SK-N-SH treated with all-trans-retinoic acid at 6 μM for 48 hours (cell line): ENCODE measurements at regions not wholly inside any gene's neighbourhood (a gene's known extent, or its start where the extent isn't known, plus 50 kb on each side); places are given as distances from the start of the nearest gene placed in this dataset.

Experiments
- ATAC-seq: fragments of 200-7000 bp; cut with Tn5 transposase; 3 replicates; pipeline ENCODE4 v1.9.1; 2020; ENCODE audit warnings: mild to moderate bottlenecking, moderate library complexity
- ARNTL ChIP-seq: fragments of 450-650 bp; formaldehyde crosslinking; IDR thresholded peaks from 2 replicates; pipeline ENCODE4 v1.5.0; 2020; ENCODE audit warnings: low read depth, mild to moderate bottlenecking, moderate library complexity, borderline replicate concordance
- CREB5 ChIP-seq: fragments of 250-450 bp; sonication (Bioruptor Pico); IDR thresholded peaks from 2 replicates; pipeline ENCODE4 v1.5.1; 2020; ENCODE audit warnings: low read depth, mild to moderate bottlenecking, moderate library complexity
- CSDC2 ChIP-seq: fragments of 250-450 bp; sonication (Bioruptor Pico); IDR thresholded peaks from 2 replicates; pipeline ENCODE4 v1.5.0; 2020; ENCODE audit warnings: mild to moderate bottlenecking, moderate library complexity
- ESRRG ChIP-seq: fragments of 250-450 bp; sonication (Bioruptor Pico); IDR thresholded peaks from 2 replicates; pipeline ENCODE4 v1.6.1; 2021; ENCODE audit warnings: mild to moderate bottlenecking
- GLIS3 ChIP-seq: fragments of 250-450 bp; sonication (Bioruptor Pico); IDR thresholded peaks from 2 replicates; pipeline ENCODE4 v1.5.0; 2020; ENCODE audit warnings: mild to moderate bottlenecking, moderate library complexity
- ISL1 ChIP-seq: fragments of 250-450 bp; sonication (Bioruptor Pico); IDR thresholded peaks from 2 replicates; pipeline ENCODE4 v2.1.2; 2022; ENCODE audit warnings: mild to moderate bottlenecking, moderate library complexity
- OSR1 ChIP-seq: fragments of 250-450 bp; sonication (Bioruptor Pico); IDR thresholded peaks from 2 replicates; pipeline ENCODE4 v1.8.0; 2022; ENCODE audit warnings: moderate library complexity, mild to moderate bottlenecking, inconsistent platforms
- PPARA ChIP-seq: fragments of 250-450 bp; sonication (Bioruptor Pico); IDR thresholded peaks from 2 replicates; pipeline ENCODE4 v1.5.0; 2020; ENCODE audit warnings: mild to moderate bottlenecking, borderline replicate concordance
- RARB ChIP-seq: fragments of 250-450 bp; sonication (Bioruptor Pico); IDR thresholded peaks from 2 replicates; pipeline ENCODE4 v1.8.0; 2021; ENCODE audit warnings: mild to moderate bottlenecking, moderate library complexity
- SNAI2 ChIP-seq: fragments of 250-450 bp; sonication (Bioruptor Pico); IDR thresholded peaks from 2 replicates; pipeline ENCODE4 v1.5.0; 2020; ENCODE audit warnings: mild to moderate bottlenecking, moderate library complexity
- TCF4 ChIP-seq: fragments of 250-450 bp; sonication (Bioruptor Pico); IDR thresholded peaks from 2 replicates; pipeline ENCODE4 v1.8.0; 2021; ENCODE audit warnings: mild to moderate bottlenecking, moderate library complexity, borderline replicate concordance
- TOX ChIP-seq: fragments of 250-450 bp; sonication (Bioruptor Pico); IDR thresholded peaks from 2 replicates; pipeline ENCODE4 v1.8.0; 2021; ENCODE audit warnings: mild to moderate bottlenecking, moderate library complexity, borderline replicate concordance
- ZC3H10 ChIP-seq: fragments of 250-450 bp; sonication (Bioruptor Pico); IDR thresholded peaks from 2 replicates; pipeline ENCODE4 v1.5.1; 2021; ENCODE audit warnings: mild to moderate bottlenecking, moderate library complexity
- ZFP3 ChIP-seq: fragments of 250-450 bp; sonication (Bioruptor Pico); IDR thresholded peaks from 2 replicates; pipeline ENCODE4 v1.5.0; 2020; ENCODE audit warnings: mild to moderate bottlenecking, moderate library complexity
- ZFP30 ChIP-seq: fragments of 450-650 bp; formaldehyde crosslinking; IDR thresholded peaks from 2 replicates; pipeline ENCODE4 v1.5.0; 2022; ENCODE audit warnings: mild to moderate bottlenecking, moderate library complexity
- ZNF565 ChIP-seq: fragments of 450-650 bp; formaldehyde crosslinking; conservative IDR thresholded peaks from 2 replicates; pipeline ENCODE4 v1.5.0; 2020; ENCODE audit warnings: low read depth, mild to moderate bottlenecking, moderate library complexity
- ZNF8 ChIP-seq: fragments of 450-650 bp; formaldehyde crosslinking; IDR thresholded peaks from 2 replicates; pipeline ENCODE4 v1.5.0; 2020; ENCODE audit warnings: mild to moderate bottlenecking, moderate library complexity
- TF ChIP-seq, protein P1 (sequence below): fragments of 250-450 bp; sonication (Bioruptor Pico); IDR thresholded peaks from 2 replicates; pipeline ENCODE4 v1.8.0; 2020; ENCODE audit warnings: mild to moderate bottlenecking, moderate library complexity, borderline replicate concordance
- TF ChIP-seq, protein P2 (sequence below): fragments of 250-450 bp; sonication (Bioruptor Pico); IDR thresholded peaks from 2 replicates; pipeline ENCODE4 v1.8.0; 2021; ENCODE audit warnings: low read depth, mild to moderate bottlenecking, moderate library complexity, borderline replicate concordance

DNA sequence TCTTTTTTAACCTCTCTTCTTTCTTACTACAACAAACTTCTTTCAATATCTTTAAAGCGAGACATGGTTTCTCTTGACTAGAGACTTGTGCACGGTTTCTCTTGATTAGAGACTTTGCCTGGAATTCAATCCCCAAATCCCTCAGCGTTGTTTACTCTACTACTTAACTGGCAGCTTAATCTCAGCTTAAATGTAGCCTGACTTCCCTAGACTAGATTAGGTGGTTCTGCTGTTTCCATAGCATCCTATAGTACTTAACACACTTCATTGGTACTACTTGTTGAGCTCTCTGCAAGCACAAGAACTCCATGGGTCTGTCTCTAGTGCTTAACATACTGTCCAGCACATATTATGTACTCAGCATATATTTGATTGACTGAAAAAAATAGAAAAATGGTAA lies 168.2 kb upstream of the GPR149 start:
- TF ChIP-seq, protein P1, sequence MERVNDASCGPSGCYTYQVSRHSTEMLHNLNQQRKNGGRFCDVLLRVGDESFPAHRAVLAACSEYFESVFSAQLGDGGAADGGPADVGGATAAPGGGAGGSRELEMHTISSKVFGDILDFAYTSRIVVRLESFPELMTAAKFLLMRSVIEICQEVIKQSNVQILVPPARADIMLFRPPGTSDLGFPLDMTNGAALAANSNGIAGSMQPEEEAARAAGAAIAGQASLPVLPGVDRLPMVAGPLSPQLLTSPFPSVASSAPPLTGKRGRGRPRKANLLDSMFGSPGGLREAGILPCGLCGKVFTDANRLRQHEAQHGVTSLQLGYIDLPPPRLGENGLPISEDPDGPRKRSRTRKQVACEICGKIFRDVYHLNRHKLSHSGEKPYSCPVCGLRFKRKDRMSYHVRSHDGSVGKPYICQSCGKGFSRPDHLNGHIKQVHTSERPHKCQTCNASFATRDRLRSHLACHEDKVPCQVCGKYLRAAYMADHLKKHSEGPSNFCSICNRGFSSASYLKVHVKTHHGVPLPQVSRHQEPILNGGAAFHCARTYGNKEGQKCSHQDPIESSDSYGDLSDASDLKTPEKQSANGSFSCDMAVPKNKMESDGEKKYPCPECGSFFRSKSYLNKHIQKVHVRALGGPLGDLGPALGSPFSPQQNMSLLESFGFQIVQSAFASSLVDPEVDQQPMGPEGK, result no peak
- TF ChIP-seq ZNF565 (CRISPR knock-in tag) (no peak), TOX (no peak), SNAI2 (no peak), ISL1 (CRISPR knock-in tag) (no peak), ZFP30 (CRISPR knock-in tag) (no peak), RARB (CRISPR knock-in tag) (no peak), TCF4 (no peak), CREB5 (CRISPR knock-in tag) (no peak), ESRRG (CRISPR knock-in tag) (no peak), OSR1 (no peak), ZNF8 (CRISPR knock-in tag) (no peak), CSDC2 (CRISPR knock-in tag) (no peak), GLIS3 (CRISPR knock-in tag) (no peak), ARNTL (CRISPR knock-in tag) (no peak)
- TF ChIP-seq, protein P2, sequence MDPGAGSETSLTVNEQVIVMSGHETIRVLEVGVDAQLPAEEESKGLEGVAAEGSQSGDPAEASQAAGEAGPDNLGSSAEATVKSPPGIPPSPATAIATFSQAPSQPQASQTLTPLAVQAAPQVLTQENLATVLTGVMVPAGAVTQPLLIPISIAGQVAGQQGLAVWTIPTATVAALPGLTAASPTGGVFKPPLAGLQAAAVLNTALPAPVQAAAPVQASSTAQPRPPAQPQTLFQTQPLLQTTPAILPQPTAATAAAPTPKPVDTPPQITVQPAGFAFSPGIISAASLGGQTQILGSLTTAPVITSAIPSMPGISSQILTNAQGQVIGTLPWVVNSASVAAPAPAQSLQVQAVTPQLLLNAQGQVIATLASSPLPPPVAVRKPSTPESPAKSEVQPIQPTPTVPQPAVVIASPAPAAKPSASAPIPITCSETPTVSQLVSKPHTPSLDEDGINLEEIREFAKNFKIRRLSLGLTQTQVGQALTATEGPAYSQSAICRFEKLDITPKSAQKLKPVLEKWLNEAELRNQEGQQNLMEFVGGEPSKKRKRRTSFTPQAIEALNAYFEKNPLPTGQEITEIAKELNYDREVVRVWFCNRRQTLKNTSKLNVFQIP, result no peak
- no peak for ATAC-seq

- TF ChIP-seq GLIS3 (CRISPR knock-in tag) (no peak), RARB (CRISPR knock-in tag) (no peak), ZC3H10 (CRISPR knock-in tag) (no peak), OSR1 (no peak), PPARA (CRISPR knock-in tag) (no peak), ZFP3 (CRISPR knock-in tag) (no peak), CREB5 (CRISPR knock-in tag) (no peak), ISL1 (CRISPR knock-in tag) (no peak), ZNF565 (CRISPR knock-in tag) (no peak)
- TF ChIP-seq, protein P2, result no peak
- TF ChIP-seq, protein P1, result no peak
- ATAC-seq, result no peak
Observed at GRCh38 chr3:154590675-154591384, 160.8 kb upstream of the GPR149 start.

- TF ChIP-seq ARNTL (CRISPR knock-in tag) (no peak), ISL1 (CRISPR knock-in tag) (no peak), ZC3H10 (CRISPR knock-in tag) (no peak), ESRRG (CRISPR knock-in tag) (no peak), TCF4 (no peak), SNAI2 (no peak), PPARA (CRISPR knock-in tag) (no peak), ZFP30 (CRISPR knock-in tag) (no peak)
- TF ChIP-seq, protein P1, result no peak
- no peak for ATAC-seq
Observed at GRCh38 chr3:154588831-154589230, 158.8 kb upstream of the GPR149 start.
